HG02884 (cell line): ENCODE measurements at regions not wholly inside any gene's neighbourhood (a gene's known extent, or its start where the extent isn't known, plus 50 kb on each side); places are given as distances from the start of the nearest gene placed in this dataset.
"Not testable (repeated sequence)": the region's sequence is repeated elsewhere in the genome, so short reads cannot be mapped to it uniquely, and the experiment has no call there.

Source experiments
- ATAC-seq: cut with Tn5 transposase; IDR thresholded peaks from one replicate; pipeline ENCODE4 v1.9.1; 2021; ENCODE audit warnings: mild to moderate bottlenecking, moderate library complexity; ENCODE audit not compliant: unreplicated experiment

DNA sequence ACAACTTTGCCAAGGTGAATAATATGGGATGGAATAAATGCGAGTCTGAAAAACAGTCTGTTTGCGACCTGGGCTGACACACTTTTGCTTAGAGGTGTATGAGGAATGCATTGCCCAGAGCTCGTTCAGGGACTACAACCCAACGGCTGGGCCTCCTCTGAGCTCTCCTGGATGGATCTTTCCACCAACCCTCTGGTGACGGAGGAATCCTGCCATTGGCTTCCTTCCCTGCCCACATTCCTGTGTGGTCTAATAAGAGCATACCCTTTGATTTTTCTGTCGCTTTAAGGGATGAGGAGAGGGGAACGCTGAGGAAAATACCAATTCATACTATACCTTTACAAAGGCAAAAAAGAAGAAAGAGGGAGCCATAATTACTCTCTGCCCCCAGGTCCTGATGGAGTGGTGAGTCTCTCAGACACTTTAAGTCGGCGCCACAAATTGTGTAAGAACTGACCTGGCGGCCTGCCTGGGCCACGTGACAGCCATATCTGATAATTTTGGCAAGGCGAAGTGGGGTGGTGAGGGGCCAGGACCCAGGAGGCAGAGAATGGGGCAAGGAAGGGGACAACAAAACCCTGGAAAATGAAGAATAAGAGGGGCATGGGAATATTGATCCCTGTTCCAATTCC lies 265.2 kb upstream of the MSX2 start:
- no peak for ATAC-seq

DNA sequence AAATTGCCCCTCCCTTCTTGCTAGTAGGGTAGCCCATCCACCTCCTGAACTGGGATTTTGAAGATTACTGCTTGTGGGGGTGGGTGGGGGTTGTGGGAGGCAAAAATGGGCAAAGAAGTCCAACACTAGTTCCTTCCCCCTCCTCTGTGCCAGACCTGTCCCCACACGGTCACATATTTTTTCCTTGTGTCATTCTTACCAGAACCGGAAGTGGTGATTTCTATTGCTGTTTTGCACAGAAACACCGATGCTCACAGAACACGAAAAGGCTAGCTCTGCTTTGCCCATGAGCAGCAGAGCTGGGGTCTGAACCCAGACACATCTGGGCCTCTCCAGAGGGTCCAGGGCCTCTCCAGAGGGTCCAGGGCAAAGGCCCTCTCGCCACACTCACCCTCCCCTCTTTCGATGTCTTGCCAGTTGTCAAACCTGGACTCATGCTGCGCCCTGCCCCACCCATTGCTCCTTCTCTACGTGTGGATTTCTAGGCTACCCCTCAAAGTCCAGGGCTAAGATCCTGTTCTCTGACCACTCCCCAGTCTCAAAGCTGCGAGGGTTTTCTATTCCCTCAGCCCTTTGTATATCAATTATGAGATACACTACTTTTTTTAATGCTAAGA lies 264.4 kb upstream of the MSX2 start:
- ATAC-seq, result no peak

DNA sequence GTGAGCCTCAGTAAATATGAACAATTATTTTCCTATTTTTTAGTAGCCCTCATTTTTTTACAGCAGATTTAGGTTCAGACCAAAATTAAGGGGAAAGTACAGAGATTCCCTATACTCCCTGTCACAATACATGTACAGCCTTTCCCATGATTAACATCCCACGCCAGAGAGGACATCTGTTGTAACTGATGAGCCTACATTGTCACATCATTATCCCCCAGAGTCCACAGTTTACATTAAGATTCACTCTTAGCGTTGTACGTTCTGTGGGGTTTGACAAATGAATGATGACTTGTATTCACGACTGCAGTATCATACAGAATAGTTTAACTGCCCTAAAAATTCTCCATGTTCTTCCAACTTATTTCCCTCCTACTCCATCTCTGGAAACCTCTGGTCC lies 262.3 kb upstream of the MSX2 start:
- ATAC-seq, result no peak

DNA sequence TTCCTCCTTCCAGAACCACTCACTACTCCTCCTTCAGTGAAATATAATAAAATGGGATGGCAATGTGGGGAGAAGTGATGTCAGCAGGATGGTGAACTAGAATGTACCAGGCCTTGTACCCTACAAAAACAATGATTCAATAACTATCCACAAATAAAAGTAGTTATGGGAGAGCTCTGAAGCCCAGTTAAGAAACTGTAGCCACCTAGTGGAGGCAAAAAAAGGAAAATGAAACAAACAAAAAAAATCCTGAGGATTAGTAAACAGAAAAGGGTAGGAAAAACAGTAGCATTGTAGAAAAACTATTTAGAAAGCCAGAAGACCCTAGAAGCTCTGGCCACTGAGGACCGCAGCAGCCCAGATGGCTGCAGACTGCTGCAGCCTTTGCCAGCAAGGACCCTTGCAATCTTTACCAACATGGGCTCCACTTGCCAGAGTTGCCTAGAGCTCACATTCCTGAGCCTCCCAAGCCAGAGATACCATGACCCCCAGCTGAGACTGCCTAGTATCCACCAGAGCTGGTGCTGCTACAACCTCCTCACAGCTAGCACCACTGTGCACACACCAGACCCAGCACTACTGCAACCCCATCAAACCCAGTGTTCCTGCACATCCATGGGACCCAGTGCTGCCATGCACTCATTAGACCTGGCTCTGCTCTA lies 259.7 kb upstream of the MSX2 start:
- ATAC-seq, result no peak

DNA sequence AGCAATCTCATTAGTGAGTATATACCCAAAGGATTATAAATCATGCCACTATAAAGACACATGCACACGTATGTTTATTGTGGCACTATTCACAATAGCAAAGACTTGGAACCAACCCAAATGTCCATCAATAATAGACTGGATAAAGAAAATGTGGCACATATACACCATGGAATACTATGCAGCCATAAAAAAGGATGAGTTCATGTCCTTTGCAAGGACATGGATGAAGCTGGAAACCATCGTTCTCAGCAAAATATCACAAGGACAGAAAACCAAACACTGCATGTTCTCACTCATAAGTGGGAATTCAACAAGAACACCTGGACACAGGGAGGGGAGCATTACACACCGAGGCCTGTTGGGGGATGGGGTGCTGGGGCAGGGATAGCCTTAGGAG lies 252.9 kb upstream of the MSX2 start:
- ATAC-seq, result not testable (repeated sequence)

DNA sequence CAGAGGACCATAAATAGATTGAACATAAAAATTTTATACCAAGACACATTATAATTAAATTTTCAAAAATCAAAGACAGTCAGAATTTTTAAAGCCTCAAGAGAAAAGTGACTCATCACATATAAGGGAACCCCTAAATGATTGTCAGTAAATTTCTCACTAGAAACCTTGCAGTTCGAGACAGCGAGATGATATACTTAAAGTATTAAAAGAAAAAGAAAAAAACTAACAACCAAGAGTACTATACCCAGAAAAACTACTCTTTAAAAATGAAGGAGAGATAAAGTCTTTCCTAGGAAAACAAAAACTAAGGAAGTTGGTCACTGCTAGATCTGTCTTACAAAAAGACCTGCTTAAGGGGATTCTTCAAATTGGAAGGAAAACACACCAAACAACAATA lies 251.4 kb upstream of the MSX2 start:
- ATAC-seq, result no peak

DNA sequence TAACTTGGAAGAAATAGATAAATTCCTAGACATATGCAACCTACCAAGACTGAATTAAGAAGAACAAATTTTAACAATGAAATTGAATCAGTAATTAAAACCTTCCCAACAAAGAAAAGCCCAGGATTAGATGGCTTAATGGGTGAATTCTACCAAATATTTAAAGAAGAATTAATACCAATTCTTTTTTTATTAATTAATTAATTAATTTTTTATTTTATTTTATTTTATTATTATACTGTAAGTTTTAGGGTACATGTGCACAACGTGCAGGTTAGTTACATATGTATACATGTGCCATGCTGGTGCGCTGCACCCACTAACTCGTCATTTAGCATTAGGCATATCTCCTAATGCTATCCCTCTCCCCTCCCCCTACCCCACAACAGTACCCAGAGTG lies 248.4 kb upstream of the MSX2 start:
- ATAC-seq, result not testable (repeated sequence)

DNA sequence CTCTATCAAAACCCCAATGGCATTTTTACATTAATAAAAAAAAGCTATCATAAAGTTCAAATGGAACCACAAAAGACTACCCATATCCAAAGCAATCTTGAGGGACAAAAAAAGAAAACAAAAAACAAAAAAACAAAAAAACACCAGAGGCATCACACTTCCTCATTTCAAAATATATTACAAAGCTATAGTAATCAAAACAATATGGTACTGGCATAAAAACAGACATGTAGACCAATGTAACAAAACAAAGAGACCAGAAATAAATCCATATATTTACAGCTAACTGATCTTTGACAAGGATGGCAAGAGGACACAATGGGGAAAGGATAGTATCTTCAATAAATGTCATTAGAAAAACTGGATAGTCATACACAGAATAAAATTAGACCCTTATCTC lies 245.1 kb upstream of the MSX2 start:
- ATAC-seq, result no peak

DNA sequence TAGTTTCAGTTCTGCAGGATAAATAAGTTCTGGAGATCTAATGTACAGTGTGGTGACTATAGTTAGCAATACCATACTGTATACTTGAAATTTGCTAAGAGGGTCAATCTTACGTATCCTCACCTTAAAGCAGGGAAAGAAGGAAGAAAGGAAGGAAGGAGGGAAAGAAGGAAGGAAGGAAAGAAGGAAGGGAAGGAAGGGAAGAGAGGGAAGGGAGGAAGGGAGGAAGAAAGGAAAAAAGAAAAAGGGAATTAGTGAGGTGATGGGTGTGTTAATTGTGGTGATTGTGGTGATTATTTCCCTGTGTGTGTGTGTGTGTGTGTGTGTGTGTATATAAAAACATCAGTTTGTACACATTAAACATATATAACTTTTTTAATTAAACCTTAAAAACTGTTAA lies 242.6 kb upstream of the MSX2 start:
- no peak for ATAC-seq

DNA sequence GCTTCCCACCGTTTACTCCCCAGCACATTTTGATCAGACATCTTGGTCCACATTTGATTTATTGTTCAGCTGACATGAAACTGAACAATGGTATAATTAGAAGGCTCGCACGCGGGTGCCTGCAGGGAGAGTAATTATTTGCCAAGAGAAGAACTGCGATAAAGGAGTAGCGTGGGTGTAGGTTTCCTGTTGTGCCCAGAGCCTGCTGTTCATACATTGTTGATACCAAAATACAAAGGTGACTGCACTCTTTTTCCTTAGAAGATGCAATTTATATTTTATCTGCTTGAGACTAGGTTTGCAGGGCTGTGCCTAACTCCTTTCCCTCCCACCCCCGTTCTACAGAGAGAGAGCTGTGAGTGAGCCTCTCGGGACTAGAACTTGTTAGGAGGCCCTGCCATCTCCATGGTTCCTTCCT lies 241.8 kb upstream of the MSX2 start:
- no peak for ATAC-seq

DNA sequence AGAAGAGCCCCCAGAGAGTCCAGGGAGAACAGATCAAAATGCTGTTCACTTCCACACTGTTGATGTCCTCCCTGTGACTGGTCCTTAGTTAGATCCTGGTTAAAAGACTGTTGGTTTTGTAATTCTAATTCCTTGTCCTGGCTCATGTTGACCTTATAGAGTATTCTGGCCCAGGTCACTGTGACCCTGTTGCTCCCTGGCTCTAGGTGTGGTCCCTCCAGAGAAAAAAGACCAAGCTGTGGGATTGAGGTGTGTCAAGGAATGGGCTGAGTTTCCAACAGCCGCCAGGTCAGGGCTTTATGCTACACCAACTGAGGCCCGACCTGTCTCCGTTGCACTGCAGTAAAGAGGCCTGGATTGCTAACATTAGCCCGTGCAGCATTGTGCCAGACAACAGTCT lies 241.0 kb upstream of the MSX2 start:
- ATAC-seq, result no peak

DNA sequence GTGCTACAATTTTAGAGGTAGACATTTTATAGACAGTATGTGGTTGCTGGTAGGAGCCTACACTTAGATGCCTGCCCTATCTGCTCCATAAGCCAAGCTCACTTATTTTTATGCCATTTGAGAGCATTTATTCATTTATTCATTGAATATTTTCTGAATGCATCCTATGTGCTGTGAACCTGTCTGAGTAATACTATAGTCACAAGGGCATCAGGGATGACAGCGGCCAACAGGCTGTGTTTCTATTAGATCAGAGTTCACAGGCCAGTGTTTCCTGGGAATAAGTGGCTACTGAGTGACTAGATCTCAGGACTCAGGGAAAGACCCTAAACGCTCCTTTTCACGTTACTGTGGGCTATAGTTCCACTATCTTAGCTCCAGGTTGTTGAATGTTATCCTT lies 235.2 kb upstream of the MSX2 start:
- ATAC-seq, result no peak

DNA sequence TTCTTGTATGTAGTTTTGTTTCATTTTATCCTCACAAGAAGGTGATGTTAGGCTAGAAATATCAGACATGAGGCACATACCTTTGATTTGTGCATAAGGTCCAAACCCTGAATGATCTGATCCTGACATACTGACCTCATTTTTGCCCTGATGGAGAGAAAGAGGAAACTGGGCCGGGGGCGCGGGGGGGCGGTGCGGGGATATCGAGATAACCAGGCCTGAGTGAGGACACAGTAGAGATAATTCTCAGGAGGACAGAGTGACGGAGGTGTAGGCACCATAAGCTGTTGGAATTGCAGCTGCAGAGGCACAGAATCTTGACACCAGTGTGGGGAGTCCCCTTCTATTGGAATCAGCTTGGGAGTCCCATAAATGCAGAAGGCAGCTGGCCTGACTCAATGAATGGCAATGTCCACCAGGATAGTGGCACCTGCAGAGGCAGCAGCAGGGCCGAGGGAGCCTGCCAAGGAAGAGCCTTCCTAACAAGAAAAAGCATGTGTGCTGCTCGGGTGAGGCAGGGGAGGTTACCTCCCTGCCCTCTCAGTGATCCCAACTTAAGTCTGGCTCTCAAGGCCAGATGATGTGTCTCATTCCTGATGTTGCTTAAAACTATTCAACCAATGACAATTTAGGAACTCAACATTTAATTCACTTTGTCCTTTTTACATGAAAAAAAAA lies 234.3 kb upstream of the MSX2 start:
- no peak for ATAC-seq

DNA sequence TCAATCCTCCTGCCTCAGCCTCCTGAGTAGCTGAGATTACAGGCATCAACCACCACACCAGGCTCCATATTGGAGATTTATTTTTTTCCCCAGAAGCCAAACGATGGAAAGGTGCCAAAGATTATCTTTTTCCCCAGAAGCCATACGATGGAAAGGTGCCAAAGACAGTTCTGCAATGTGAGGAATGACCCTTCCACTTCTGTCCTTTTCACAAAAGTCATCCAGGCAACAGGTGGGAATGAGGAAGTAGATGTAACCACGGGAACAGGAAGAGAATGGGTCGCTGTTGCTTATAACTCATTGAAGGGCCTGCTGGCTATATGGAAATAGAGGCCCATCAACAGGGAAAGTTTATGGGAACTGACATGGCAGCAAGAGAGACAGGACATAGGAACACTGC lies 233.7 kb upstream of the MSX2 start:
- no peak for ATAC-seq

DNA sequence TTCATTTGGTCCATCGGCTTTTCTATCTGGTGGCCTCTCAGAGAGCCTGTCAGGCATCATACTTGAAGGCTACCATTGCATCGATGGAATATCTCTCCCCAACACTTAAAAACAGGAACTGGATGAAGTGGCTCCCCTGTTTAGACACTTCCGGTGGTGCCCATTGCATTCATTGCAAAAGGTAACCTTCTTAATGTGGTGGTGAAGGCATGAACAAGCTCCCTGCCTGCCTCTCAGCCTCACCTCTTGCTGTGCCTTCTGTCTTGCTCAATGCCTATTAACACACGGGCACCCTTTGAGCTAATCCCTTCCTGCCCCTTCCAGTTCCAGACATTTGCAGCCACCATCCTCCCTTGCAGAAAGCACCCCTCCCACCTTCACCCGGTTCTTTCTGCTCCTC lies 233.1 kb upstream of the MSX2 start:
- no peak for ATAC-seq

DNA sequence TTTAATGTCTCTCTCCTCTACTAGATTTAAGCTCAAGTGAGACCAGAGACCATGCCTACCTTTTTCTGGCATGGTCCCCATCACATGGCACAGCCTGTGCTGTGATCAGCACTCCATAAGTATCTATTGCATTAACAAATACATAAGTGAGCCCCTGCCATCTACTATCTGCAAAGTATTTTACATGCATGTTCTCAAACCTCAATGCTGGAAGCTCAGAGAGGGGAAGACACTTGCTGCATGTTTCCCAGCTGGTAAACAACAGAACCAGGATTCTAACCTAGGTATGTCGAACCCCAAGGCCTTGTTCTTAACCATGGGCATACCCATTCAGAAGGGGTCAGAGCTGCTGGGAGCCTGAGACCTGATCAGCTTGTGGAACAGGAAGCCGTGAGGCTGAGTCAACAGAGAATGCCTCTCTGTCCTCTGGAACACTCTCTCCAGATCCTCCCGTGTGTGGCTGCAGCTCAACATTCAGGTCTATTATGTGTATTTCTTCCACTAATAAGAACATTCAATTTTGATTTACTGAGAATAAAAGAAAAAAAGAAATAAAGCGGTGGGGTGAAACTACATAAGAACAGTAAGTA lies 232.5 kb upstream of the MSX2 start:
- no peak for ATAC-seq

DNA sequence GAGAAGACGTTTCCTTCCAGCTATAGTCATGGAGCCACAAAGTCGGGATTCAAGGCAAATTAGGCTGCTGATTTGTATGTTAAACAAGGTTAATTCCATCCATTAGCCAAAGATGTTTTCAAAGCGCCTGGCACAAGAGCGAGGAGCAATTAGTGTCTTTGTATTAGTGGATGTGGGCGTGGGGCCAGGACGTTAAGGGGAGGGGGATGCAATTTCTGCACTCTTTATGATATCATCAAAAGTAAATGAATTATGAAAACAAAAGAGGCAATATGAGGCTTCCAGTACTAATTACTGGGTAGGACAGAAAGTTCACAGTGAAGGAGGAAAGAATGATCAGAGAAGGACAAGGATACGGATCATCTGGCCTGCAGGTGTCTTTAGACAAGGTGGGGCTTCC lies 230.9 kb upstream of the MSX2 start:
- no peak for ATAC-seq

DNA sequence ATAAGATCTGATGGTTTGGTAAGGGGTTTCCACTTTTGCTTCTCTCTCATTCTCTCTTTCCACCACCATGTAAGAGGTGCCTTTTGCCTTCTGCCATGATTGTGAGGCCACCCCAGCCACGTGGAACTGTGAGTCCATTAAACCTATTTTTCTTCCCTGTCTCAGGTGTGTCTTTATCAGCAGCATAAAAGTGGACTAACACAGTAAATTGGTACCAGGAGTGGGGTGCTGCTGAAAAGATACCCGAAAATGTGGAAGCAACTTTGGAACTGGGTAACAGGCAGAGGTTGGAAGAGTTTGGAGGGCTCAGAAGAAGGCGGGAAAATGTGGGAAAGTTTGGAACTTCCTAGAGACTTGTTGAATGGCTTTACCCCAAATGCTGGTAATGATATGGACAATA lies 226.4 kb upstream of the MSX2 start:
- not testable (repeated sequence) for ATAC-seq

DNA sequence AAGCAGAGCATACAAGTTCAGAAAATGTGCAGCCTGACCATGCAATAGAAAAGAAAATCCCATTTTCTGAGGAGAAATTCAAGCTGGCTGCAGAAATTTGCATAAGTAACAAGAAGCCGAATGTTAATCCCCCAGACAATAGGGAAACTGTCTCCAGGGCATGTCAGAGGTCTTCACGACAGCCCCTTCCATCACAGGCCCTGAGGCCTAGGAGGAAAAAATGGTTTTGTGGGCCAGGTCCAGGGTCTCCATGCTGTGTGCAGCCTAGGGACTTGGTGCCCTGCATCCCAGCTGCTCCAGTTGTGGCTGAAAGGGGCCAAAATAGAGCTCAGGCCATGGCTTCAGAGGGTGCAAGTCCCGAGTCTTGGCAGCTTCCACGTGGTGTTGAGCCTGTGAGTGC lies 225.8 kb upstream of the MSX2 start:
- ATAC-seq, result not testable (repeated sequence)

DNA sequence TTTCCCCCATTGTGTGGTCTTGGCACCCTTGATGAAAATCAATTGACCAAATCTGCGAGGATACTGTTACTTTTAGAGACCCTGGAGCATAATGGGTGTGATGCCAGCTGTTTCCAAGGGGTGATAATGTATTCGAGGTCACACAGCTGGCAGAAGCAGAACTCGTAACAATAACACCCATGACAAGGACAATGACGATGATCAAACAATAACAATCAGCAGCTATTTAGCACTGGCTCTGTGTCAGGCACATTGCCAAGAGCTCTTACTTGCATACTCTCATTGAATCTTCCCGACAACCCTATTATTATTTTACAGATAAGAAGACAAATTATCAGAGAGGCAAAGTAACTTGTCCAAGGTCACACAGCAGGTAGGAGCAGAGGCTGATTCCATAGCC lies 223.7 kb upstream of the MSX2 start:
- ATAC-seq, result no peak

DNA sequence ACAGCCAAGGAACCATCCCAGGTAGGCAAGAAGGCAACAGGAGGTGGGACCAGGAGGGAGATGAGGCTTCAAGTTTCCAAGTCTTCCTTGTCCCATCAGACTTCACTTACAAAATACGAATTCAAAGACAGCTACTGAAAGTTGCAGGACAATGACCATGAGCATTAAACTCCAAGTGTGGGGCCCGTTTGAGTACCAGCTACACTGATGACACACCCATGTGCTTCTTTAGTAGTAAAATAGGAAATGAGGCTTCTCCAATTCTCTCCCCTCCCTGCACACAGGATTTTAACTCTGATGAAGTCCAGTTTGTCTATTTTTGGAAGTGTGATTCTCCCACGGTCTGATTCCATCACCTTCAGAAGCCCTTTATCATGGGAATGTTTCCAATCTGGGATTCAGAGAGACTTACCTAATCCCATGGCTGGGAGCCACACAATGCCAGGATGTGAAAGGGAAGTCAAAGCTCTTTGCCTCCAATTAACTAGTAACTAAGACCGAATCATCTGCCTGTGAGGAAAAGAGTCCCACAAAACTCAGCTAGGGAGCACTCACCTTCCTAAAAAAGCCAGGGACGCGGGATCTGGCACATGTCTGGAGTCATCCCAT lies 222.8 kb upstream of the MSX2 start:
- ATAC-seq, result no peak
